ENCODE measurements at regions not wholly inside any gene's neighbourhood (a gene's known extent, or its start where the extent isn't known, plus 50 kb on each side); places are given as distances from the start of the nearest gene placed in this dataset.

- H3K27me3 Mint-ChIP-seq, result no peaks in the 10 kb centered on the region
- Histone ChIP-seq H3K36me3 (ENCODE audit: insufficient read depth, low read length) (no peaks in the 10 kb centered on the region), H3K4me3 (ENCODE audit: low read length) (no peak overlapping the region), H3K9me3 (ENCODE audit: control insufficient read depth in 1 of 2, insufficient read depth in 1 of 2, low read length in 2 of 2) (no peaks in the 10 kb centered on the region), H3K27ac (ENCODE audit: low read depth in 1 of 2, low read length in 2 of 2) (no peak overlapping the region), H3K27me3 (ENCODE audit: control insufficient read depth in 1 of 2, insufficient read depth in 2 of 2, low read length in 2 of 2) (no peaks in the 10 kb centered on the region), H3K4me1 (ENCODE audit: insufficient read depth, low read length) (no peaks in the 10 kb centered on the region)
- ChIA-PET POLR2A (no interaction called here), CTCF (no interaction called here)
- no peaks in the 10 kb centered on the region for H3K36me3 Mint-ChIP-seq (ENCODE audit: low read depth)
- TF ChIP-seq, protein P1, sequence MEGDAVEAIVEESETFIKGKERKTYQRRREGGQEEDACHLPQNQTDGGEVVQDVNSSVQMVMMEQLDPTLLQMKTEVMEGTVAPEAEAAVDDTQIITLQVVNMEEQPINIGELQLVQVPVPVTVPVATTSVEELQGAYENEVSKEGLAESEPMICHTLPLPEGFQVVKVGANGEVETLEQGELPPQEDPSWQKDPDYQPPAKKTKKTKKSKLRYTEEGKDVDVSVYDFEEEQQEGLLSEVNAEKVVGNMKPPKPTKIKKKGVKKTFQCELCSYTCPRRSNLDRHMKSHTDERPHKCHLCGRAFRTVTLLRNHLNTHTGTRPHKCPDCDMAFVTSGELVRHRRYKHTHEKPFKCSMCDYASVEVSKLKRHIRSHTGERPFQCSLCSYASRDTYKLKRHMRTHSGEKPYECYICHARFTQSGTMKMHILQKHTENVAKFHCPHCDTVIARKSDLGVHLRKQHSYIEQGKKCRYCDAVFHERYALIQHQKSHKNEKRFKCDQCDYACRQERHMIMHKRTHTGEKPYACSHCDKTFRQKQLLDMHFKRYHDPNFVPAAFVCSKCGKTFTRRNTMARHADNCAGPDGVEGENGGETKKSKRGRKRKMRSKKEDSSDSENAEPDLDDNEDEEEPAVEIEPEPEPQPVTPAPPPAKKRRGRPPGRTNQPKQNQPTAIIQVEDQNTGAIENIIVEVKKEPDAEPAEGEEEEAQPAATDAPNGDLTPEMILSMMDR (IDR thresholded peaks at IDR 0.05), result no peak
- DNase-seq (no peak), ATAC-seq (ENCODE audit: poor library complexity) (no peak)
- H3K4me3 Mint-ChIP-seq, result no peak overlapping the region
- H3K4me1 Mint-ChIP-seq (ENCODE audit: low read depth), result no peaks in the 10 kb centered on the region
- intact Hi-C loops (cut with DNase I, micrococcal nuclease), result no loop called here
- H3K9me3 Mint-ChIP-seq, result peaks cover 10% of the 10 kb centered on the region
- H3K27ac Mint-ChIP-seq, result no peak overlapping the region
These were observed 297.1 kb upstream of the KIF2B start for GRCh38 chr17:53525590-53525989.

DNA sequence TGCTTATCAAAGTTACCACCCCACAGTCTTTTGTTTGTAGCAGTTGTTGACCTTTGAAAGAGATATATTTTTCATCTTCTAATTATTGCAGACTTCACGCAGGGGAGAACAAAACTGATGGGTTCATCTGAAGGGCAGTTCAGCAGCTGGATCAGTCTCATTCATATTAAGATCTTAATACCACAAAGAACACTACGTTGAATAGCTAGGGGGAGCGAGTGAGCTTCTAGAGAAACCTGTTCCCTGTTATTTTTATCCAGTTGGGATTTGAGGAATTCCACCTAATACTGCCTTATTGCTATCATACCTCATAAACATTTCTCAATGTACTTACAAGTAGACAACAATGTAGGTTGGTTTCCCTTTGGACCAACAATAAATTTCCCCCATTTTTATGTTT is 306.1 kb upstream of the KIF2B start:
- no peaks in the 10 kb centered on the region for H3K4me1 Mint-ChIP-seq (ENCODE audit: low read depth)
- no peaks in the 10 kb centered on the region for H3K27me3 Mint-ChIP-seq
- Histone ChIP-seq H3K36me3 (ENCODE audit: insufficient read depth, low read length) (no peaks in the 10 kb centered on the region), H3K4me3 (ENCODE audit: low read length) (no peak overlapping the region), H3K27me3 (ENCODE audit: control insufficient read depth in 1 of 2, insufficient read depth in 2 of 2, low read length in 2 of 2) (no peaks in the 10 kb centered on the region), H3K9me3 (ENCODE audit: control insufficient read depth in 1 of 2, insufficient read depth in 1 of 2, low read length in 2 of 2) (peaks cover 0 to 5% of the 10 kb centered on the region in 2 experiments), H3K27ac (ENCODE audit: low read depth in 1 of 2, low read length in 2 of 2) (no peak overlapping the region), H3K4me1 (ENCODE audit: insufficient read depth, low read length) (no peaks in the 10 kb centered on the region)
- CTCF ChIA-PET, result no interaction called here
- POLR2A ChIA-PET, result no interaction called here
- no peaks in the 10 kb centered on the region for H3K36me3 Mint-ChIP-seq (ENCODE audit: low read depth)
- TF ChIP-seq, protein P1 (IDR thresholded peaks at IDR 0.05), result no peak
- H3K9me3 Mint-ChIP-seq, result peaks cover 5% of the 10 kb centered on the region
- DNase-seq (no peak), ATAC-seq (ENCODE audit: poor library complexity) (no peak)
- intact Hi-C loops (cut with DNase I, micrococcal nuclease), result no loop called here
- H3K4me3 Mint-ChIP-seq, result no peak overlapping the region
- H3K27ac Mint-ChIP-seq, result no peak overlapping the region

DNA sequence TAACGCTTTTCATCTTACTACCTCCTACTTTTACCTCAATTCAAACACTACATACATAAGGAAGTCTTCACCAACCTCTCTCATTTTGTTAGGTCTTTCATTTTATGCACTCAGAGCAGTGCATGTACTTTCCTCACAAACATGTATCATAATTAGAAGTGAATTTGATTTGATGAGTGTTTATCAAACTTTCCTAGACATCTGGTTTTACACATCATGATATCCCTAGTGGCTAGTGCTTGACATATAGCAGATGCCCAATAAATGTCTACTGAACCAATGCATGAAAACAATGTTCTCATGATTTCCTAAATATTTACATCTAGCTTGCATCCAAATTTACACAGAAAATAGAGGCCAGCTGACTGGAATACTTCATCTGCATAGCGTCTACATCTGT is 323.4 kb upstream of the KIF2B start:
- no peaks in the 10 kb centered on the region for H3K4me1 ChIP-seq (ENCODE audit: insufficient read depth, low read length)
- no peak overlapping the region for H3K4me3 ChIP-seq (ENCODE audit: low read length)
- ChIA-PET CTCF (no interaction called here), POLR2A (no interaction called here)
- H3K4me1 Mint-ChIP-seq (ENCODE audit: low read depth), result no peaks in the 10 kb centered on the region
- H3K27me3 Mint-ChIP-seq, result no peaks in the 10 kb centered on the region
- intact Hi-C loops (cut with DNase I, micrococcal nuclease), result no loop called here
- TF ChIP-seq, protein P1 (IDR thresholded peaks at IDR 0.05), result no peak
- H3K36me3 ChIP-seq (ENCODE audit: insufficient read depth, low read length), result no peaks in the 10 kb centered on the region
- H3K9me3 ChIP-seq (ENCODE audit: control insufficient read depth in 1 of 2, insufficient read depth in 1 of 2, low read length in 2 of 2), result peaks cover 0 to 2% of the 10 kb centered on the region in 2 experiments
- ATAC-seq (ENCODE audit: poor library complexity) (no peak), DNase-seq (no peak)
- H3K9me3 Mint-ChIP-seq, result peaks cover 10% of the 10 kb centered on the region
- H3K36me3 Mint-ChIP-seq (ENCODE audit: low read depth), result no peaks in the 10 kb centered on the region
- H3K27me3 ChIP-seq (ENCODE audit: control insufficient read depth in 1 of 2, insufficient read depth in 2 of 2, low read length in 2 of 2), result no peaks in the 10 kb centered on the region
- no peak overlapping the region for H3K27ac Mint-ChIP-seq
- H3K4me3 Mint-ChIP-seq, result no peak overlapping the region
- H3K27ac ChIP-seq (ENCODE audit: low read depth in 1 of 2, low read length in 2 of 2), result no peak overlapping the region
